ENCODE measurements at regions not wholly inside any gene's neighbourhood (a gene's known extent, or its start where the extent isn't known, plus 50 kb on each side); places are given as distances from the start of the nearest gene placed in this dataset.

- TF ChIP-seq CTCF (IDR thresholded peaks at IDR 0.05; ENCODE audit: insufficient read depth, low read length) (no peak), REST (IDR thresholded peaks at IDR 0.05; ENCODE audit: insufficient replicate concordance, low read depth) (no peak), POLR2AphosphoS5 (IDR thresholded peaks at IDR 0.05; ENCODE audit: low read depth) (no peak)
Observed at GRCh38 chr9:13899924-13900323, 414.0 kb downstream of the NFIB start.
